HEK293 (cell line): ENCODE measurements at regions not wholly inside any gene's neighbourhood (a gene's known extent, or its start where the extent isn't known, plus 50 kb on each side); places are given as distances from the start of the nearest gene placed in this dataset.

Experiments used
- CTCF ChIP-seq: fragments of 450-650 bp; formaldehyde crosslinking; IDR thresholded peaks from 2 replicates; pipeline ENCODE4 v1.5.1; 2016; ENCODE audit warnings: missing biosample characterization, missing genetic modification characterization
- GLI4 ChIP-seq: fragments of 450-650 bp; formaldehyde crosslinking; IDR thresholded peaks from 2 replicates; pipeline ENCODE4 v1.5.1; 2016; ENCODE audit warnings: missing biosample characterization, missing genetic modification characterization
- HOXC10 ChIP-seq: sonication (generic); formaldehyde crosslinking; IDR thresholded peaks from 2 replicates; pipeline ENCODE4 v1.8.1; 2023; ENCODE audit warnings: mild to moderate bottlenecking, missing genetic modification reagents
- YY1 ChIP-seq: fragments of 450-650 bp; formaldehyde crosslinking; IDR thresholded peaks from 2 replicates; pipeline ENCODE4 v1.5.1; 2018; ENCODE audit warnings: missing biosample characterization, missing genetic modification characterization
- ZBTB26 ChIP-seq: fragments of 450-650 bp; formaldehyde crosslinking; optimal IDR thresholded peaks from 2 replicates; pipeline ENCODE3; 2016; ENCODE audit warnings: missing biosample characterization, mild to moderate bottlenecking, missing genetic modification characterization
- ZNF114 ChIP-seq: fragments of 450-650 bp; formaldehyde crosslinking; IDR thresholded peaks from 2 replicates; pipeline ENCODE4 v1.5.0; 2017; ENCODE audit warnings: missing biosample characterization, missing genetic modification characterization
- ZNF423 ChIP-seq: fragments of 450-650 bp; formaldehyde crosslinking; IDR thresholded peaks from 2 replicates; pipeline ENCODE4 v1.5.1; 2016; ENCODE audit warnings: missing biosample characterization, missing genetic modification characterization
- ZNF560 ChIP-seq: fragments of 450-650 bp; formaldehyde crosslinking; IDR thresholded peaks from 2 replicates; pipeline ENCODE4 v1.5.1; 2017; ENCODE audit warnings: missing biosample characterization, missing genetic modification characterization, borderline replicate concordance
- ZNF571 ChIP-seq: fragments of 450-650 bp; formaldehyde crosslinking; IDR thresholded peaks from 2 replicates; pipeline ENCODE4 v1.5.0; 2017; ENCODE audit warnings: missing biosample characterization, missing genetic modification characterization
- ZNF791 ChIP-seq: fragments of 450-650 bp; formaldehyde crosslinking; IDR thresholded peaks from 2 replicates; pipeline ENCODE4 v1.5.1; 2016; ENCODE audit warnings: missing biosample characterization, missing genetic modification characterization
- ZSCAN5A ChIP-seq: fragments of 450-650 bp; formaldehyde crosslinking; IDR thresholded peaks from 2 replicates; pipeline ENCODE4 v1.5.1; 2016; ENCODE audit warnings: missing biosample characterization, missing genetic modification characterization

- TF ChIP-seq ZNF114 (tag by site-specific recombination) (no peak), ZNF560 (no peak), ZBTB26 (tag by site-specific recombination) (no peak), YY1 (tag by site-specific recombination) (no peak), ZNF571 (tag by site-specific recombination) (no peak), ZSCAN5A (tag by site-specific recombination) (no peak), ZNF791 (tag by site-specific recombination) (no peak), CTCF (no peak), GLI4 (no peak), ZNF423 (tag by site-specific recombination) (no peak), HOXC10 (CRISPR knock-in tag) (no peak)
These were observed 94.3 kb upstream of the NKX2-2 start for GRCh38 chr20:21607971-21608725.
